GM23338 (cell line): ENCODE measurements at regions not wholly inside any gene's neighbourhood (a gene's known extent, or its start where the extent isn't known, plus 50 kb on each side); places are given as distances from the start of the nearest gene placed in this dataset.

Source experiments
- ATAC-seq: fragments of 200-7000 bp; cut with Tn5 transposase; 3 replicates; pipeline ENCODE4 v1.9.1; 2020
- DNase-seq: peaks from one replicate; pipeline ENCODE4 v3.0.0-alpha.2; 2015; ENCODE audit warnings: low spot score
- H2AFZ ChIP-seq: fragments of 200-600 bp; sonication (generic); 2 replicates; pipeline ENCODE4 v1.8.0; 2016; ENCODE audit warnings: antibody characterized with exemption, mild to moderate bottlenecking, moderate library complexity
- H3F3A ChIP-seq: fragments of 200-600 bp; sonication (generic); replicated peaks from 2 replicates; pipeline ENCODE4 v1.8.0; 2017; ENCODE audit warnings: antibody characterized with exemption, mixed run types, low read depth
- H3K27ac ChIP-seq: fragments of 200-600 bp; sonication (generic); 2 replicates; pipeline ENCODE4 v1.6.1; 2016; ENCODE audit warnings: low read depth
- H3K27me3 ChIP-seq: fragments of 200-600 bp; sonication (generic); 2 replicates; pipeline ENCODE4 v1.8.0; 2016; ENCODE audit warnings: mild to moderate bottlenecking, mixed run types, moderate library complexity; ENCODE audit not compliant: insufficient read depth
- H3K36me3 ChIP-seq: fragments of 200-600 bp; sonication (generic); 2 replicates; pipeline ENCODE4 v1.8.0; 2016; ENCODE audit warnings: mild to moderate bottlenecking; ENCODE audit not compliant: insufficient read depth
- H3K4me1 ChIP-seq: fragments of 200-600 bp; sonication (generic); 2 replicates; pipeline ENCODE4 v1.8.0; 2016; ENCODE audit warnings: mild to moderate bottlenecking, moderate library complexity; ENCODE audit not compliant: insufficient read depth
- H3K4me2 ChIP-seq: fragments of 200-600 bp; sonication (generic); 2 replicates; pipeline ENCODE4 v1.7.1; 2017; ENCODE audit warnings: mixed run types
- H3K4me3 ChIP-seq: fragments of 200-600 bp; sonication (generic); 2 replicates; pipeline ENCODE4 v1.6.1; 2016; ENCODE audit warnings: mixed run types
- H3K79me2 ChIP-seq: fragments of 200-600 bp; sonication (generic); replicated peaks from 2 replicates; pipeline ENCODE4 v1.8.0; 2017; ENCODE audit warnings: mild to moderate bottlenecking; ENCODE audit not compliant: insufficient read depth
- H3K9me2 ChIP-seq: fragments of 200-600 bp; sonication (generic); 2 replicates; pipeline ENCODE4 v1.8.0; 2017; ENCODE audit not compliant: insufficient read depth
- H4K20me1 ChIP-seq: fragments of 200-600 bp; sonication (generic); replicated peaks from 2 replicates; pipeline ENCODE4 v1.8.0; 2017; ENCODE audit warnings: mild to moderate bottlenecking; ENCODE audit not compliant: insufficient read depth
- H3K27ac Mint-ChIP-seq: 2 replicates; pipeline ENCODE4 v1.8.0; 2020; ENCODE audit warnings: inconsistent platforms, mild to moderate bottlenecking, moderate library complexity, mixed read lengths
- H3K27me3 Mint-ChIP-seq: 3 replicates; pipeline ENCODE4 v1.8.0; 2022; ENCODE audit warnings: low read depth, mild to moderate bottlenecking, moderate library complexity, mixed read lengths, inconsistent platforms; ENCODE audit not compliant: insufficient read depth, poor library complexity
- H3K36me3 Mint-ChIP-seq: 3 replicates; pipeline ENCODE4 v1.8.0; 2021; ENCODE audit warnings: low read depth, mild to moderate bottlenecking, inconsistent platforms, moderate library complexity, mixed read lengths
- H3K4me1 Mint-ChIP-seq: 3 replicates; pipeline ENCODE4 v1.8.0; 2020; ENCODE audit warnings: mild to moderate bottlenecking, inconsistent platforms, mixed read lengths
- H3K4me3 Mint-ChIP-seq: 3 replicates; pipeline ENCODE4 v1.8.0; 2021; ENCODE audit warnings: moderate library complexity, mild to moderate bottlenecking, inconsistent platforms, mixed read lengths
- H3K9me3 Mint-ChIP-seq: 3 replicates; pipeline ENCODE4 v1.8.0; 2020; ENCODE audit warnings: moderate library complexity, mild to moderate bottlenecking, inconsistent platforms, mixed read lengths
- EZH2phosphoT487 ChIP-seq: fragments of 200-600 bp; sonication (generic); IDR thresholded peaks from one replicate; pipeline ENCODE4 v1.8.1; 2018; ENCODE audit warnings: antibody characterized with exemption; ENCODE audit not compliant: unreplicated experiment
- JUNB ChIP-seq: IDR thresholded peaks from one replicate; pipeline ENCODE4 v1.6.1; 2016; ENCODE audit warnings: antibody characterized with exemption; ENCODE audit not compliant: unreplicated experiment
- NANOG ChIP-seq: IDR thresholded peaks from 2 replicates; pipeline ENCODE4 v1.6.1; 2016; ENCODE audit warnings: antibody characterized with exemption, borderline replicate concordance
- STAT1 ChIP-seq: IDR thresholded peaks from one replicate; pipeline ENCODE4 v1.6.1; 2016; ENCODE audit warnings: antibody characterized with exemption; ENCODE audit not compliant: unreplicated experiment
- TF ChIP-seq, protein P1 (sequence below): fragments of 250-450 bp; sonication (Bioruptor Pico); IDR thresholded peaks from 2 replicates; pipeline ENCODE4 v1.5.0; 2020; ENCODE audit warnings: mild to moderate bottlenecking, moderate library complexity

DNA sequence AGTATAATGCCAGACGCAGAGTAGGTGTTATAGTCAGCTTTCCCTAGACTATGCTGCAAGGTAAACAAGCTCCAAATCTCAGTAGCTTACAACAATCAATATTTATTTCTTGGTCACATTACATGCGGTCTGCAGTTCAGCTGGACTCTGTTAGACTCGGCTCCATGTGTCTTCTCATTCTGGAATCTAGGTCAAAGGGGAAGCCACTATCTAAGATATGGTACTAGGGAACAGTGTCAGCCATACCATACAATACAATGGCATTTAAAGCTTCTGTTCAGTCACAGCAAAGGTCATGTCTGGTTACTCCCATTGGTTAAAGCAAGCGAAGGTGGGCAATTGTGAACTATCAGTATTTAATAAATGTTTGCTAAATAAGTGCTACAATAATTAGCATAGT lies 65.3 kb upstream of the SERTM1 start (continued):
- TF ChIP-seq JUNB (no peak), EZH2phosphoT487 (no peak)

DNA sequence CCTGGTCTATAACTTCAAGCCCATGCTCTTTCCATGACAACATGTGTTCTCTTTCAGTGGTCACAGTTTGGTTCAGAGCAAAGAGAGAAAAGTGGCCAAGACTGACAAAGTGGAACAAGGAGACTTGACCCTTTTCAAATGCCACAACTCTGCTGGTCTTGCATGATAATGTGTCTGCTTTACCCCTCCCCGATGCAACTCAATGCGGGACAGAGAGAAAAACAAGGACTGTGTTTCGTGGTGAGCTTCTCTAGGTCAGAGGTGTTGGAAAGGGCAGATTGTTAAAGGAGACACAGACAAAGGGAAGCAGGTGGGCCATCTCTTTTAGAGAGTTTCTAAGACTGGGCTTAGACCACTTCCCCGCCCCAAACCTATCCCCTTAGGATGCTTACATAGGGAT lies 61.6 kb upstream of the SERTM1 start:
- ATAC-seq (peak; percentile 97), DNase-seq (peak; percentile 57)
- peaks cover 15% of the 10 kb centered on the region for H3K4me1 ChIP-seq
- no peaks in the 10 kb centered on the region for H3F3A ChIP-seq
- H3K36me3 ChIP-seq = no peaks in the 10 kb centered on the region
- H4K20me1 ChIP-seq = no peaks in the 10 kb centered on the region
- no peaks in the 10 kb centered on the region for H3K27me3 ChIP-seq
- H2AFZ ChIP-seq = peak overlapping the region; percentile 64
- H3K27me3 Mint-ChIP-seq = no peaks in the 10 kb centered on the region
- no peaks in the 10 kb centered on the region for H3K36me3 Mint-ChIP-seq
- H3K4me3 ChIP-seq = no peak overlapping the region
- H3K4me2 ChIP-seq = peak overlapping the region; percentile 66
- no peak overlapping the region for H3K27ac ChIP-seq
- no peaks in the 10 kb centered on the region for H3K9me3 Mint-ChIP-seq
- 0 out of 2 replicates have a peak, but pooled peaks cover 4% of the 10 kb centered on the region for H3K9me2 ChIP-seq
- H3K79me2 ChIP-seq = no peaks in the 10 kb centered on the region
- H3K27ac Mint-ChIP-seq = no peak overlapping the region
- peaks cover 17% of the 10 kb centered on the region for H3K4me1 Mint-ChIP-seq
- no peak overlapping the region for H3K4me3 Mint-ChIP-seq
- TF ChIP-seq, protein P1, sequence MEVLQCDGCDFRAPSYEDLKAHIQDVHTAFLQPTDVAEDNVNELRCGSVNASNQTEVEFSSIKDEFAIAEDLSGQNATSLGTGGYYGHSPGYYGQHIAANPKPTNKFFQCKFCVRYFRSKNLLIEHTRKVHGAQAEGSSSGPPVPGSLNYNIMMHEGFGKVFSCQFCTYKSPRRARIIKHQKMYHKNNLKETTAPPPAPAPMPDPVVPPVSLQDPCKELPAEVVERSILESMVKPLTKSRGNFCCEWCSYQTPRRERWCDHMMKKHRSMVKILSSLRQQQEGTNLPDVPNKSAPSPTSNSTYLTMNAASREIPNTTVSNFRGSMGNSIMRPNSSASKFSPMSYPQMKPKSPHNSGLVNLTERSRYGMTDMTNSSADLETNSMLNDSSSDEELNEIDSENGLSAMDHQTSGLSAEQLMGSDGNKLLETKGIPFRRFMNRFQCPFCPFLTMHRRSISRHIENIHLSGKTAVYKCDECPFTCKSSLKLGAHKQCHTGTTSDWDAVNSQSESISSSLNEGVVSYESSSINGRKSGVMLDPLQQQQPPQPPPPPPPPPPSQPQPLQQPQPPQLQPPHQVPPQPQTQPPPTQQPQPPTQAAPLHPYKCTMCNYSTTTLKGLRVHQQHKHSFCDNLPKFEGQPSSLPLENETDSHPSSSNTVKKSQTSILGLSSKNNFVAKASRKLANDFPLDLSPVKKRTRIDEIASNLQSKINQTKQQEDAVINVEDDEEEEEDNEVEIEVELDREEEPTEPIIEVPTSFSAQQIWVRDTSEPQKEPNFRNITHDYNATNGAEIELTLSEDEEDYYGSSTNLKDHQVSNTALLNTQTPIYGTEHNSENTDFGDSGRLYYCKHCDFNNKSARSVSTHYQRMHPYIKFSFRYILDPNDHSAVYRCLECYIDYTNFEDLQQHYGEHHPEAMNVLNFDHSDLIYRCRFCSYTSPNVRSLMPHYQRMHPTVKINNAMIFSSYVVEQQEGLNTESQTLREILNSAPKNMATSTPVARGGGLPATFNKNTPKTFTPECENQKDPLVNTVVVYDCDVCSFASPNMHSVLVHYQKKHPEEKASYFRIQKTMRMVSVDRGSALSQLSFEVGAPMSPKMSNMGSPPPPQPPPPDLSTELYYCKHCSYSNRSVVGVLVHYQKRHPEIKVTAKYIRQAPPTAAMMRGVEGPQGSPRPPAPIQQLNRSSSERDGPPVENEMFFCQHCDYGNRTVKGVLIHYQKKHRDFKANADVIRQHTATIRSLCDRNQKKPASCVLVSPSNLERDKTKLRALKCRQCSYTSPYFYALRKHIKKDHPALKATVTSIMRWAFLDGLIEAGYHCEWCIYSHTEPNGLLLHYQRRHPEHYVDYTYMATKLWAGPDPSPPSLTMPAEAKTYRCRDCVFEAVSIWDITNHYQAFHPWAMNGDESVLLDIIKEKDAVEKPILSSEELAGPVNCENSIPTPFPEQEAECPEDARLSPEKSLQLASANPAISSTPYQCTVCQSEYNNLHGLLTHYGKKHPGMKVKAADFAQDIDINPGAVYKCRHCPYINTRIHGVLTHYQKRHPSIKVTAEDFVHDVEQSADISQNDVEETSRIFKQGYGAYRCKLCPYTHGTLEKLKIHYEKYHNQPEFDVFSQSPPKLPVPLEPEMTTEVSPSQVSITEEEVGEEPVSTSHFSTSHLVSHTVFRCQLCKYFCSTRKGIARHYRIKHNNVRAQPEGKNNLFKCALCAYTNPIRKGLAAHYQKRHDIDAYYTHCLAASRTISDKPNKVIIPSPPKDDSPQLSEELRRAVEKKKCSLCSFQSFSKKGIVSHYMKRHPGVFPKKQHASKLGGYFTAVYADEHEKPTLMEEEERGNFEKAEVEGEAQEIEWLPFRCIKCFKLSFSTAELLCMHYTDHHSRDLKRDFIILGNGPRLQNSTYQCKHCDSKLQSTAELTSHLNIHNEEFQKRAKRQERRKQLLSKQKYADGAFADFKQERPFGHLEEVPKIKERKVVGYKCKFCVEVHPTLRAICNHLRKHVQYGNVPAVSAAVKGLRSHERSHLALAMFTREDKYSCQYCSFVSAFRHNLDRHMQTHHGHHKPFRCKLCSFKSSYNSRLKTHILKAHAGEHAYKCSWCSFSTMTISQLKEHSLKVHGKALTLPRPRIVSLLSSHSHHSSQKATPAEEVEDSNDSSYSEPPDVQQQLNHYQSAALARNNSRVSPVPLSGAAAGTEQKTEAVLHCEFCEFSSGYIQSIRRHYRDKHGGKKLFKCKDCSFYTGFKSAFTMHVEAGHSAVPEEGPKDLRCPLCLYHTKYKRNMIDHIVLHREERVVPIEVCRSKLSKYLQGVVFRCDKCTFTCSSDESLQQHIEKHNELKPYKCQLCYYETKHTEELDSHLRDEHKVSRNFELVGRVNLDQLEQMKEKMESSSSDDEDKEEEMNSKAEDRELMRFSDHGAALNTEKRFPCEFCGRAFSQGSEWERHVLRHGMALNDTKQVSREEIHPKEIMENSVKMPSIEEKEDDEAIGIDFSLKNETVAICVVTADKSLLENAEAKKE (CRISPR knock-in tag) = peak; percentile 9; the same call in 1 of the 2 replicates
- no peak for TF ChIP-seq NANOG

DNA sequence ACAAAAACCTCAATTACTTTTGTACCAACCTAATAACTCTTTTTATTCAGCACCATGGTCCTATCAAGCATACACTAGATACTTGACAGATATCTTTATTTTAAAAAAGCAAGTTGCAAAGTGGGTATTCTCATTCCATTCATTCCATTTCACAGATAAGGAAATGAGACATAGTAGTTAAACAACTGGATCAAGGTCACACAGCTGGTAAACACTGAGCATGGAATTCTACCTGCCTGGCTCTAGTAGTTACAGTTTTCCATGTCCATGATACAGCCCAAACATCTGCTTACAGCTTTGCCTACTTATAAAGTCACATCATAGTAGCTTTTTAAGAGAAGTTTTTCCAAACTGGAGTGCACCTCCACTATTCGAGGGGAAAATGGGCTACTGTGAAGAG lies 57.1 kb upstream of the SERTM1 start:
- DNase-seq = no peak
- Histone ChIP-seq H3K79me2 (no peaks in the 10 kb centered on the region), H3K4me1 (peaks cover 10% of the 10 kb centered on the region)
- TF ChIP-seq STAT1 = no peak
- TF ChIP-seq, protein P1 (CRISPR knock-in tag) = no peak

More for the DNA sequence above, 57.1 kb upstream of the SERTM1 start:
- Histone ChIP-seq H2AFZ (no peak overlapping the region), H3K4me3 (no peak overlapping the region), H3K27me3 (no peaks in the 10 kb centered on the region), H3K4me2 (no peak overlapping the region), H3K27ac (no peak overlapping the region), H3K9me2 (0 out of 2 replicates have a peak, but pooled peaks cover 4% of the 10 kb centered on the region), H3K36me3 (no peaks in the 10 kb centered on the region), H4K20me1 (no peaks in the 10 kb centered on the region), H3F3A (no peaks in the 10 kb centered on the region)
- no peaks in the 10 kb centered on the region for H3K27me3 Mint-ChIP-seq
- H3K36me3 Mint-ChIP-seq = peaks cover 7% of the 10 kb centered on the region
- peaks cover 13% of the 10 kb centered on the region for H3K4me1 Mint-ChIP-seq
- peaks cover 8% of the 10 kb centered on the region for H3K9me3 Mint-ChIP-seq
- H3K27ac Mint-ChIP-seq = no peak overlapping the region
- no peak for ATAC-seq
- H3K4me3 Mint-ChIP-seq = no peak overlapping the region
